Suprapubic skin (tissue), 4 donors: ENCODE measurements at regions not wholly inside any gene's neighbourhood (a gene's known extent, or its start where the extent isn't known, plus 50 kb on each side); places are given as distances from the start of the nearest gene placed in this dataset.

Source experiments
- DNase-seq, 2 donors: peaks; one replicate each; pipeline ENCODE4 v3.0.0-alpha.2; 2019; ENCODE audit warnings: low spot score in 2 of 2
- H3K27ac ChIP-seq: fragments of 200-600 bp; sonication (generic); one replicate; pipeline ENCODE4 v1.5.1; 2019
- H3K27me3 ChIP-seq: fragments of 200-600 bp; sonication (generic); one replicate; pipeline ENCODE4 v1.5.1; 2019
- H3K36me3 ChIP-seq: fragments of 200-600 bp; sonication (generic); one replicate; pipeline ENCODE4 v1.5.1; 2019
- H3K4me1 ChIP-seq: fragments of 200-600 bp; sonication (generic); one replicate; pipeline ENCODE4 v1.5.1; 2019
- H3K4me3 ChIP-seq: fragments of 200-600 bp; sonication (generic); one replicate; pipeline ENCODE4 v1.5.1; 2019; ENCODE audit warnings: mild to moderate bottlenecking
- H3K9me3 ChIP-seq: fragments of 200-600 bp; sonication (generic); one replicate; pipeline ENCODE4 v1.5.1; 2019
- CTCF ChIP-seq, 2 donors: fragments of 200-600 bp in 1 of 2; fragments of 450-650 bp in 1 of 2; sonication (generic) in 1 of 2; IDR thresholded peaks; one replicate each; pipeline ENCODE4 v1.5.1; 2016 to 2019; ENCODE audit warnings: antibody characterized with exemption in 2 of 2, mild to moderate bottlenecking in 1 of 2, moderate library complexity in 1 of 2
- EP300 ChIP-seq: sonication (generic); formaldehyde crosslinking; IDR thresholded peaks from one replicate; pipeline ENCODE4 v1.6.1; 2017; ENCODE audit warnings: antibody characterized with exemption
- POLR2A ChIP-seq, 2 donors: fragments of 450-650 bp; IDR thresholded peaks; one replicate each; pipeline ENCODE4 v1.6.1; 2017; ENCODE audit warnings: antibody characterized with exemption in 2 of 2, mild to moderate bottlenecking in 2 of 2, moderate library complexity in 2 of 2
- POLR2AphosphoS5 ChIP-seq, 3 donors: sonication (generic); formaldehyde crosslinking; IDR thresholded peaks; one replicate each; pipeline ENCODE4 v1.6.1; 2017; ENCODE audit warnings: antibody characterized with exemption in 3 of 3
- WGBS: methylation state at CpG from one replicate; pipeline ENCODE4 v1.1.5; 2018; 5-methylcytosine and 5-hydroxymethylcytosine counted together

- H3K27ac ChIP-seq = no peak overlapping the region
- no peak for DNase-seq
- H3K9me3 ChIP-seq = no peaks in the 10 kb centered on the region
- 60% methylated on average over 4 of the region's 4 CpGs for WGBS
- no peak for TF ChIP-seq POLR2AphosphoS5 (IDR thresholded peaks at IDR 0.05)
- TF ChIP-seq EP300 = no peak
- TF ChIP-seq POLR2A (IDR thresholded peaks at IDR 0.05) = no peak
- no peak for TF ChIP-seq CTCF (IDR thresholded peaks at IDR 0.05)
- peaks cover 2% of the 10 kb centered on the region for H3K4me1 ChIP-seq
- H3K36me3 ChIP-seq = no peaks in the 10 kb centered on the region
- H3K4me3 ChIP-seq = no peak overlapping the region
- H3K27me3 ChIP-seq = no peaks in the 10 kb centered on the region
These were observed 195.0 kb upstream of the MAF start for GRCh38 chr16:79795556-79795955.

- H3K9me3 ChIP-seq = no peaks in the 10 kb centered on the region
- H3K27me3 ChIP-seq = no peaks in the 10 kb centered on the region
- no peak for DNase-seq
- H3K27ac ChIP-seq = no peak overlapping the region
- no peaks in the 10 kb centered on the region for H3K36me3 ChIP-seq
- WGBS = 54% methylated on average over 8 of the region's 8 CpGs
- H3K4me3 ChIP-seq = no peak overlapping the region
- peaks cover 7% of the 10 kb centered on the region for H3K4me1 ChIP-seq
- TF ChIP-seq CTCF (IDR thresholded peaks at IDR 0.05) = no peak
- no peak for TF ChIP-seq POLR2A (IDR thresholded peaks at IDR 0.05)
- no peak for TF ChIP-seq POLR2AphosphoS5 (IDR thresholded peaks at IDR 0.05)
- TF ChIP-seq EP300 = no peak
These were observed 194.4 kb upstream of the MAF start for GRCh38 chr16:79794941-79795340.

- no peak overlapping the region for H3K27ac ChIP-seq
These were observed 192.3 kb upstream of the MAF start for GRCh38 chr16:79792664-79793351.

GRCh38 chr16:79792076-79792475 lies 191.5 kb upstream of the MAF start:
- H3K9me3 ChIP-seq = no peaks in the 10 kb centered on the region
- WGBS = 92% methylated on average over 6 of the region's 6 CpGs
- H3K4me3 ChIP-seq = no peak overlapping the region
- H3K36me3 ChIP-seq = no peaks in the 10 kb centered on the region
- no peak for DNase-seq
- H3K4me1 ChIP-seq = peaks cover 7% of the 10 kb centered on the region
- H3K27ac ChIP-seq = no peak overlapping the region
- no peak for TF ChIP-seq EP300
- no peak for TF ChIP-seq POLR2A (IDR thresholded peaks at IDR 0.05)
- TF ChIP-seq CTCF (IDR thresholded peaks at IDR 0.05) = no peak
- TF ChIP-seq POLR2AphosphoS5 (IDR thresholded peaks at IDR 0.05) = no peak
- no peaks in the 10 kb centered on the region for H3K27me3 ChIP-seq

More at GRCh38 chr16:79792664-79793351, 192.3 kb upstream of the MAF start:
- Histone ChIP-seq H3K4me1 (peaks cover 7% of the 10 kb centered on the region), H3K9me3 (no peaks in the 10 kb centered on the region), H3K36me3 (no peaks in the 10 kb centered on the region), H3K4me3 (no peak overlapping the region), H3K27me3 (no peaks in the 10 kb centered on the region)
- 79% methylated on average over 10 of the region's 10 CpGs for WGBS
- no peak for TF ChIP-seq EP300
- no peak for TF ChIP-seq POLR2A (IDR thresholded peaks at IDR 0.05)
- TF ChIP-seq POLR2AphosphoS5 (IDR thresholded peaks at IDR 0.05) = no peak
- no peak for TF ChIP-seq CTCF (IDR thresholded peaks at IDR 0.05)
- DNase-seq = no peak

- no peak for DNase-seq
- 89% methylated on average over 6 of the region's 6 CpGs for WGBS
These were observed 190.3 kb upstream of the MAF start for GRCh38 chr16:79790854-79791253.

More at GRCh38 chr16:79790854-79791253, 190.3 kb upstream of the MAF start:
- H3K27ac ChIP-seq = no peak overlapping the region
- H3K4me1 ChIP-seq = peaks cover 7% of the 10 kb centered on the region
- no peak overlapping the region for H3K4me3 ChIP-seq
- no peaks in the 10 kb centered on the region for H3K27me3 ChIP-seq
- no peaks in the 10 kb centered on the region for H3K36me3 ChIP-seq
- H3K9me3 ChIP-seq = no peaks in the 10 kb centered on the region
- TF ChIP-seq POLR2A (IDR thresholded peaks at IDR 0.05) (no peak), EP300 (no peak), CTCF (IDR thresholded peaks at IDR 0.05) (no peak), POLR2AphosphoS5 (IDR thresholded peaks at IDR 0.05) (no peak)
